Thyroid gland (tissue), 4 donors: ENCODE measurements at regions not wholly inside any gene's neighbourhood (a gene's known extent, or its start where the extent isn't known, plus 50 kb on each side); places are given as distances from the start of the nearest gene placed in this dataset.

ENCODE experiments used
- POLR2A ChIP-seq, 2 donors: fragments of 450-650 bp; IDR thresholded peaks; one replicate each; pipeline ENCODE4 v1.6.1; 2017; ENCODE audit warnings: antibody characterized with exemption in 2 of 2, mild to moderate bottlenecking in 2 of 2, moderate library complexity in 1 of 2
- TF ChIP-seq, protein P1 (sequence below), 6 experiments: fragments of 200-600 bp in 3 of 6; fragments of 450-650 bp in 3 of 6; sonication (generic) in 3 of 6; IDR thresholded peaks; one replicate each; pipeline ENCODE4 v1.5.1; 2016 to 2019; ENCODE audit warnings: antibody characterized with exemption in 6 of 6, mild to moderate bottlenecking in 2 of 6, inconsistent platforms in 1 of 6, moderate library complexity in 1 of 6

DNA sequence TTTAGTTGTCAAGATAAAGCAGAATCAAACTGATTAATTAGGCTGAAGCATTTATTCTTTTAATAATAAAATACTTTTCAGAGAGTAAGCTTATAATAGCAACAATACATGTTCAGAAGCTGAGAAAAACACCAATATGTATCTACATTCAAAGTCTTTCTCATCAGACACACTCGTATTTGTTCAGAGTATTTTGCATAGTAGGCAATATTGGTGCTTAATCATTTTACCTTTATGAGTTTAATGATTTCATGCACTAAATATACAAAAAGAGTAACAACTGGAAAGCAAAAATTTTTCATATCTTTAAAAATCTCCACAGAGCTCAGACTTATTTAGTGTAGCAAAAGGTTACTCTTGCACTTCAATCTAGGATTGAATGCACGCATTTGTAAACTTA lies 313.9 kb downstream of the ZEB2 start:
- TF ChIP-seq POLR2A (IDR thresholded peaks at IDR 0.05), result no peak
- TF ChIP-seq, protein P1, sequence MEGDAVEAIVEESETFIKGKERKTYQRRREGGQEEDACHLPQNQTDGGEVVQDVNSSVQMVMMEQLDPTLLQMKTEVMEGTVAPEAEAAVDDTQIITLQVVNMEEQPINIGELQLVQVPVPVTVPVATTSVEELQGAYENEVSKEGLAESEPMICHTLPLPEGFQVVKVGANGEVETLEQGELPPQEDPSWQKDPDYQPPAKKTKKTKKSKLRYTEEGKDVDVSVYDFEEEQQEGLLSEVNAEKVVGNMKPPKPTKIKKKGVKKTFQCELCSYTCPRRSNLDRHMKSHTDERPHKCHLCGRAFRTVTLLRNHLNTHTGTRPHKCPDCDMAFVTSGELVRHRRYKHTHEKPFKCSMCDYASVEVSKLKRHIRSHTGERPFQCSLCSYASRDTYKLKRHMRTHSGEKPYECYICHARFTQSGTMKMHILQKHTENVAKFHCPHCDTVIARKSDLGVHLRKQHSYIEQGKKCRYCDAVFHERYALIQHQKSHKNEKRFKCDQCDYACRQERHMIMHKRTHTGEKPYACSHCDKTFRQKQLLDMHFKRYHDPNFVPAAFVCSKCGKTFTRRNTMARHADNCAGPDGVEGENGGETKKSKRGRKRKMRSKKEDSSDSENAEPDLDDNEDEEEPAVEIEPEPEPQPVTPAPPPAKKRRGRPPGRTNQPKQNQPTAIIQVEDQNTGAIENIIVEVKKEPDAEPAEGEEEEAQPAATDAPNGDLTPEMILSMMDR (IDR thresholded peaks at IDR 0.05), result no peak
